ENCODE measurements at regions not wholly inside any gene's neighbourhood (a gene's known extent, or its start where the extent isn't known, plus 50 kb on each side); places are given as distances from the start of the nearest gene placed in this dataset.
A peak's percentile ranks its signal among the peaks of the same experiment; 100 is the strongest.

- DNase-seq (ENCODE audit: low read depth), result no peak
These were observed 54.8 kb downstream of the CCDC71L start for GRCh38 chr7:106606120-106606519.

GRCh38 chr7:106604971-106605370 is 56.0 kb downstream of the CCDC71L start:
- no peak for DNase-seq (ENCODE audit: low read depth)

- DNase-seq (ENCODE audit: low read depth), result no peak
These were observed 56.5 kb downstream of the CCDC71L start for GRCh38 chr7:106604303-106604924.

GRCh38 chr7:106603346-106603745 is 57.6 kb downstream of the CCDC71L start:
- DNase-seq (ENCODE audit: low read depth), result no peak

- no peak for DNase-seq (ENCODE audit: low read depth)
These were observed 58.9 kb downstream of the CCDC71L start for GRCh38 chr7:106602062-106602461.

GRCh38 chr7:106600569-106601373 is 60.2 kb downstream of the CCDC71L start:
- DNase-seq (ENCODE audit: low read depth), result no peak

- no peak for DNase-seq (ENCODE audit: low read depth)
These were observed 61.6 kb downstream of the CCDC71L start for GRCh38 chr7:106599343-106599698.

GRCh38 chr7:106598663-106599342 is 62.2 kb downstream of the CCDC71L start:
- peak; percentile 84 for DNase-seq (ENCODE audit: low read depth)

GRCh38 chr7:106597751-106598546 is 63.0 kb downstream of the CCDC71L start:
- DNase-seq (ENCODE audit: low read depth), result no peak

GRCh38 chr7:106597014-106597413 is 63.9 kb downstream of the CCDC71L start:
- no peak for DNase-seq (ENCODE audit: low read depth)

- no peak for DNase-seq (ENCODE audit: low read depth)
These were observed 65.0 kb downstream of the CCDC71L start for GRCh38 chr7:106595922-106596321.

GRCh38 chr7:106593028-106593417 is 67.9 kb downstream of the CCDC71L start:
- DNase-seq (ENCODE audit: low read depth), result no peak

GRCh38 chr7:106592282-106593027 is 68.5 kb downstream of the CCDC71L start:
- no peak for DNase-seq (ENCODE audit: low read depth)

GRCh38 chr7:106591146-106591545 is 69.8 kb downstream of the CCDC71L start:
- no peak for DNase-seq (ENCODE audit: low read depth)

- DNase-seq (ENCODE audit: low read depth), result no peak
These were observed 70.6 kb downstream of the CCDC71L start for GRCh38 chr7:106590209-106590816.

GRCh38 chr7:106589198-106589879 is 71.6 kb downstream of the CCDC71L start:
- no peak for DNase-seq (ENCODE audit: low read depth)

GRCh38 chr7:106588422-106589197 is 72.3 kb downstream of the CCDC71L start:
- DNase-seq (ENCODE audit: low read depth), result no peak

- no peak for DNase-seq (ENCODE audit: low read depth)
These were observed 75.8 kb downstream of the CCDC71L start for GRCh38 chr7:106584914-106585759.

Measured in RPMI7951 (cell line).